Neural cell (in vitro differentiated cells): ENCODE measurements at regions not wholly inside any gene's neighbourhood (a gene's known extent, or its start where the extent isn't known, plus 50 kb on each side); places are given as distances from the start of the nearest gene placed in this dataset.

Experiments
- H2AFZ ChIP-seq: fragments of 200-600, 300-800 bp; sonication (generic), shearing (Covaris generic); 2 replicates; pipeline ENCODE4 v1.6.0; 2014; ENCODE audit warnings: low read depth, mild to moderate bottlenecking, antibody characterized with exemption, low read length, moderate library complexity
- H3F3A ChIP-seq: fragments of 200-600 bp; shearing (Covaris generic); 2 replicates; pipeline ENCODE4 v1.6.1; 2016; ENCODE audit warnings: mild to moderate bottlenecking, moderate library complexity, mixed read lengths, antibody characterized with exemption, low read length; ENCODE audit not compliant: insufficient read depth, poor library complexity, severe bottlenecking
- H3K27ac ChIP-seq: fragments of 200-600, 300-800 bp; sonication (generic), shearing (Covaris generic); 2 replicates; pipeline ENCODE4 v1.5.1; 2014; ENCODE audit warnings: mild to moderate bottlenecking, low read length, moderate library complexity
- H3K27me3 ChIP-seq: fragments of 300-800, 200-600 bp; sonication (generic), shearing (Covaris generic); 2 replicates; pipeline ENCODE4 v1.6.0; 2014; ENCODE audit warnings: mild to moderate bottlenecking, low read depth, low read length, moderate library complexity; ENCODE audit not compliant: insufficient read depth
- H3K36me3 ChIP-seq: fragments of 300-800, 200-600 bp; sonication (generic), shearing (Covaris generic); 2 replicates; pipeline ENCODE4 v1.5.1; 2014; ENCODE audit warnings: mild to moderate bottlenecking, antibody characterized with exemption, low read length, moderate library complexity; ENCODE audit not compliant: insufficient read depth
- H3K4me2 ChIP-seq: fragments of 300-800, 200-600 bp; sonication (generic), shearing (Covaris generic); 2 replicates; pipeline ENCODE4 v1.6.0; 2014; ENCODE audit warnings: mild to moderate bottlenecking, low read length
- H3K4me3 ChIP-seq: fragments of 300-800, 200-600 bp; sonication (generic), shearing (Covaris generic); 2 replicates; pipeline ENCODE4 v1.5.1; 2014; ENCODE audit warnings: mild to moderate bottlenecking, low read length, moderate library complexity
- H3K79me2 ChIP-seq: fragments of 200-600 bp; shearing (Covaris generic); replicated peaks from 2 replicates; pipeline ENCODE4 v1.6.0; 2014; ENCODE audit warnings: mild to moderate bottlenecking, low read length, moderate library complexity; ENCODE audit not compliant: insufficient read depth
- H3K9ac ChIP-seq: fragments of 300-800, 200-600 bp; sonication (generic), shearing (Covaris generic); 2 replicates; pipeline ENCODE4 v1.6.1; 2016; ENCODE audit warnings: mild to moderate bottlenecking, low read length, mixed read lengths
- H3K9me2 ChIP-seq: fragments of 200-600 bp; shearing (Covaris generic); 2 replicates; pipeline ENCODE4 v1.6.1; 2016; ENCODE audit warnings: mild to moderate bottlenecking, low read length, mixed read lengths; ENCODE audit not compliant: insufficient read depth
- H3K9me3 ChIP-seq: fragments of 200-600, 300-800 bp; sonication (generic), shearing (Covaris generic); 2 replicates; pipeline ENCODE4 v1.6.1; 2016; ENCODE audit warnings: mild to moderate bottlenecking, mixed run types, low read length, moderate library complexity, mixed read lengths
- H4K20me1 ChIP-seq: fragments of 200-600 bp; shearing (Covaris generic); 2 replicates; pipeline ENCODE4 v1.6.1; 2016; ENCODE audit warnings: mild to moderate bottlenecking, mixed run types; ENCODE audit not compliant: insufficient read depth
- CTCF ChIP-seq: fragments of 450-650 bp; IDR thresholded peaks from 2 replicates; pipeline ENCODE4 v1.5.1; 2014; ENCODE audit warnings: antibody characterized with exemption, mild to moderate bottlenecking, moderate library complexity; ENCODE audit not compliant: poor library complexity, severe bottlenecking
- EP300 ChIP-seq: fragments of 450-650 bp; conservative IDR thresholded peaks from 2 replicates; pipeline ENCODE4 v1.6.1; 2014; ENCODE audit warnings: antibody characterized with exemption, mild to moderate bottlenecking, moderate library complexity; ENCODE audit not compliant: poor library complexity, severe bottlenecking
- EZH2 ChIP-seq: fragments of 200-600, 300-800 bp; shearing (Covaris generic), sonication (generic); IDR thresholded peaks from 2 replicates; pipeline ENCODE4 v1.6.1; 2014; ENCODE audit warnings: antibody characterized with exemption, low read length, borderline replicate concordance, mild to moderate bottlenecking; ENCODE audit not compliant: insufficient read depth, poor library complexity, severe bottlenecking
- MXI1 ChIP-seq: fragments of 450-650 bp; conservative IDR thresholded peaks from 2 replicates; pipeline ENCODE4 v1.6.1; 2014; ENCODE audit warnings: antibody characterized with exemption, mild to moderate bottlenecking; ENCODE audit not compliant: poor library complexity, severe bottlenecking
- POLR2AphosphoS5 ChIP-seq: IDR thresholded peaks from 2 replicates; pipeline ENCODE4 v1.6.1; 2012
- RAD21 ChIP-seq: fragments of 450-650 bp; conservative IDR thresholded peaks from 2 replicates; pipeline ENCODE4 v1.6.1; 2014; ENCODE audit warnings: antibody characterized with exemption, mild to moderate bottlenecking, moderate library complexity
- REST ChIP-seq: IDR thresholded peaks from 2 replicates; pipeline ENCODE4 v1.6.1; 2012; ENCODE audit warnings: borderline replicate concordance
- SMC3 ChIP-seq: fragments of 450-650 bp; conservative IDR thresholded peaks from 2 replicates; pipeline ENCODE4 v1.6.1; 2014; ENCODE audit warnings: antibody characterized with exemption, mild to moderate bottlenecking, moderate library complexity; ENCODE audit not compliant: poor library complexity
- TAF1 ChIP-seq: IDR thresholded peaks from 2 replicates; pipeline ENCODE4 v1.6.1; 2012; ENCODE audit warnings: low read depth

GRCh38 chr22:44588348-44588747, 90.3 kb upstream of the RTL6 start:
- Histone ChIP-seq H3K4me3 (no peak overlapping the region), H3K27me3 (no peaks in the 10 kb centered on the region), H3K9me2 (no peaks in the 10 kb centered on the region), H2AFZ (no peak overlapping the region), H3K9ac (no peak overlapping the region), H4K20me1 (no peaks in the 10 kb centered on the region), H3K79me2 (no peaks in the 10 kb centered on the region), H3K9me3 (no peaks in the 10 kb centered on the region), H3F3A (no peaks in the 10 kb centered on the region), H3K36me3 (no peaks in the 10 kb centered on the region), H3K27ac (no peak overlapping the region), H3K4me2 (no peak overlapping the region)
- TF ChIP-seq CTCF (no peak), POLR2AphosphoS5 (no peak), REST (no peak), EP300 (no peak), MXI1 (no peak), TAF1 (no peak), RAD21 (no peak), SMC3 (no peak), EZH2 (no peak)

GRCh38 chr22:44587737-44588310, 89.8 kb upstream of the RTL6 start:
- H3K4me2 ChIP-seq, result no peak overlapping the region
- no peaks in the 10 kb centered on the region for H3F3A ChIP-seq
- H3K9me2 ChIP-seq, result no peaks in the 10 kb centered on the region
- no peaks in the 10 kb centered on the region for H3K36me3 ChIP-seq
- H3K79me2 ChIP-seq, result no peaks in the 10 kb centered on the region
- H3K27ac ChIP-seq, result no peak overlapping the region
- H4K20me1 ChIP-seq, result no peaks in the 10 kb centered on the region
- no peak for TF ChIP-seq CTCF
- TF ChIP-seq REST, result no peak
- no peaks in the 10 kb centered on the region for H3K27me3 ChIP-seq
- no peak overlapping the region for H3K9ac ChIP-seq
- H2AFZ ChIP-seq, result no peak overlapping the region
- H3K4me3 ChIP-seq, result no peak overlapping the region
- H3K9me3 ChIP-seq, result no peaks in the 10 kb centered on the region
